ENCODE measurements at regions not wholly inside any gene's neighbourhood (a gene's known extent, or its start where the extent isn't known, plus 50 kb on each side); places are given as distances from the start of the nearest gene placed in this dataset.
"Not testable (repeated sequence)": the region's sequence is repeated elsewhere in the genome, so short reads cannot be mapped to it uniquely, and the experiment has no call there.

DNA sequence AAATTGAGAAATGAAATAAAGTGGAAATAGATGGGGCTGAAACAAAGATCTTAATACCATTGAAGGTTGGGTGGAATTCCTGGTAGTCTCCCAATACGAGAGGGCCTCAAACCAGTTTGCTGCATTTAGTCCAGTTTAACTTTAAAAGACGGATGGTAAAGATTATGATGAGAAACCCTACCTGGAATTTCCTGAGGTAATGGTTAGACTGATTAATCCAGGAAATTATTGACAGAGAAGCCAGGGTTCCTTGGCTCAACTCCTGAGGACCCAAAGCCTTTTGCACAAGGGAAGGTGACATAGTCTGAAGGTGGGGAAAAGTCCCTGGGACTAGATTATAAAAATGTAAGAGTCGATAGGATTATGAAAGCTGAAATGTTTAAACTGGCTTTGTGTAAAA, 133.2 kb upstream of the SLITRK5 start:
- in situ Hi-C loops (cut with MboI; ENCODE audit: low pct_ligation_motif_present in 1 of 4, low pct_unique_long_range_greater_than_20kb in 1 of 4, low sequenced_read_pairs in 3 of 4), result no loop called here
- Histone ChIP-seq H3K27ac (no peak overlapping the region), H3K4me1 (no peaks in the 10 kb centered on the region), H3K9me3 (no peaks in the 10 kb centered on the region), H3K4me3 (no peak overlapping the region), H3K27me3 (no peaks in the 10 kb centered on the region), H3K36me3 (no peaks in the 10 kb centered on the region)
- intact Hi-C loops (cut with DNase I; ENCODE audit: low total_unique reads), result no loop called here
- WGBS, 2 donors (ENCODE audit: low coverage in 1 of 2), result 85 to 94% methylated on average over 2 to 3 of the region's 3 CpGs
- TF ChIP-seq POLR2AphosphoS5 (IDR thresholded peaks at IDR 0.05), result no peak
- no peak for TF ChIP-seq CTCF (IDR thresholded peaks at IDR 0.05)
- TF ChIP-seq EP300 (IDR thresholded peaks at IDR 0.05; ENCODE audit: low read depth), result no peak
- TF ChIP-seq POLR2A (IDR thresholded peaks at IDR 0.05), result no peak
- DNase-seq, result no peak

DNA sequence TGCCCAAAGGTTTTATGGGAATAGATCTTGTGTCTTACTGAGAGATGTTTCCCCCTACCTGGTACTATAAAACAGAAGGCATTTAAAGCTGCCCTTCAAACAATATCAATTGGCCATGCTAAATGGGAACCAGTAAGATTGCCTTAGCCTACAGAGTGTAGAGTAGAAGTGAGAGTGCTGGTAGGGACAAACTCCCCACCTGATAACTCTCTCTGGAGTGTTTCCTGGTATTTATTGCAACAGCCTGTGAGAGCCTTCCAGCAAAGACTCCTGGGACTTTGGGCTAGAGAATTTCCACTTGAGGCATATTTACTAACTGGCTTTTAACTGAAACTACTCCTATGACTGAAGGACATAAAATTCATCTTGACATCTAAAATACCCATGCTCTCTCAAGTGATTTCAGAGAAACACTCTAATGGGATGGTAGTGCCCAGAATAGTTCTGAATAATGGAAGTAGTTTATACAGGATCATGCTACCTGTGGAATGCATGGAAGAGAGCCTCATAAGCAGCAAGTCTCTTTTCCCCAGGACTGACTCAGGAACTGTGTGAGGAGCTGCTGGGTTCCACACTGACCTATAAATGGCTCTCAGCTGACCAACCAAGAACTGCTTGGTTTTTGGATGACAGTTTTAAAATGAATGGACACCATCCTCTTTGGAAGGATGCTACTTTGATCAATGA, 132.7 kb upstream of the SLITRK5 start:
- no peaks in the 10 kb centered on the region for H3K36me3 ChIP-seq
- no peaks in the 10 kb centered on the region for H3K4me1 ChIP-seq
- H3K27ac ChIP-seq, result no peak overlapping the region
- TF ChIP-seq POLR2AphosphoS5 (IDR thresholded peaks at IDR 0.05), result no peak
- intact Hi-C loops (cut with DNase I; ENCODE audit: low total_unique reads), result no loop called here
- DNase-seq, result no peak
- H3K4me3 ChIP-seq, result no peak overlapping the region
- H3K9me3 ChIP-seq, result no peaks in the 10 kb centered on the region
- in situ Hi-C loops (cut with MboI; ENCODE audit: low pct_ligation_motif_present in 1 of 4, low pct_unique_long_range_greater_than_20kb in 1 of 4, low sequenced_read_pairs in 3 of 4), result no loop called here
- no peaks in the 10 kb centered on the region for H3K27me3 ChIP-seq

DNA sequence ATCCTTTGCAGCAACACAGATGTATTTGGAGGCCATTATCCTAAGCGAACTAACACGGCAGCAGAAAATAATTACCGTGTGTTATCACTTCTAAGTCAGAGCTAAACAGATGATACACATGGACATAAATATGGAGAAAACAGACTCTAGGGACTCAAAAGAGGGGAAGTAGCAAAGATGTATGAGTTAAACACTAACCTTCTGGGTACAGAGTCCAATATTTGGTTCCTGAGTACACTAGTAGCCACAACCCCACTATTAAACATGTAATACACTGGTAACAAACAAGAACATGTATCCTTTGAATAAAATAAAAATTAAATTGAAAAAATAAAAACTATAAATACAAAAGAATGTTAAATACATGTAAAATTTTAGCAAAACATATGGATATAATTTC, 118.0 kb upstream of the SLITRK5 start:
- no peak for DNase-seq
- Histone ChIP-seq H3K9me3 (no peaks in the 10 kb centered on the region), H3K27me3 (no peaks in the 10 kb centered on the region), H3K4me1 (no peaks in the 10 kb centered on the region), H3K27ac (no peak overlapping the region), H3K36me3 (no peaks in the 10 kb centered on the region), H3K4me3 (no peak overlapping the region)
- intact Hi-C loops (cut with DNase I; ENCODE audit: low total_unique reads), result no loop called here
- 83 to 88% methylated on average over 3 of the region's 3 CpGs for WGBS, 2 donors (ENCODE audit: low coverage in 1 of 2)
- no peak for TF ChIP-seq POLR2AphosphoS5 (IDR thresholded peaks at IDR 0.05)
- no peak for TF ChIP-seq EP300 (IDR thresholded peaks at IDR 0.05; ENCODE audit: low read depth)
- no peak for TF ChIP-seq CTCF (IDR thresholded peaks at IDR 0.05)
- in situ Hi-C loops (cut with MboI; ENCODE audit: low pct_ligation_motif_present in 1 of 4, low pct_unique_long_range_greater_than_20kb in 1 of 4, low sequenced_read_pairs in 3 of 4), result no loop called here

DNA sequence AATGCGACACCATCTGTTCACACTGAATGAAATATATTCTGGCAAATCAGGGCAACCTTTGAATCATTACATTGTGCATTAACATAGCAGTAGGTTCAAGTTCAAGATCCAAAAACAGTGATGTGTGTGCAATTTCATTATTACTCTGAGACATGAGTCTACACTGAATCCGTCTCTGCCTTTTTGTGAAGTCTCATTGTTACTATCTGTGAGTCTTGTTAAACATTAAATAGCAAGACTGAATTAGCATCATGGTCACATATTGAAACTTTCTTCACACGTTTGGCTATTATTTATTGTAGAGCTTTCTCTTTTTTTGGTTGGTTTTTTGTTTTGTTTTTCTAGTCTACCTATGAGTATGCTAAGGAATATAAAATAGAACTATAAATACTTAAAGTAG, 117.1 kb upstream of the SLITRK5 start:
- Histone ChIP-seq H3K4me3 (no peak overlapping the region), H3K9me3 (no peaks in the 10 kb centered on the region), H3K4me1 (no peaks in the 10 kb centered on the region), H3K27ac (no peak overlapping the region), H3K36me3 (no peaks in the 10 kb centered on the region), H3K27me3 (no peaks in the 10 kb centered on the region)
- intact Hi-C loops (cut with DNase I; ENCODE audit: low total_unique reads), result no loop called here
- in situ Hi-C loops (cut with MboI; ENCODE audit: low pct_ligation_motif_present in 1 of 4, low pct_unique_long_range_greater_than_20kb in 1 of 4, low sequenced_read_pairs in 3 of 4), result no loop called here
- DNase-seq, result no peak
- TF ChIP-seq POLR2A (IDR thresholded peaks at IDR 0.05), result no peak
- TF ChIP-seq POLR2AphosphoS5 (IDR thresholded peaks at IDR 0.05), result no peak
- TF ChIP-seq CTCF (IDR thresholded peaks at IDR 0.05), result no peak
- TF ChIP-seq EP300 (IDR thresholded peaks at IDR 0.05; ENCODE audit: low read depth), result no peak
- 52 to 65% methylated on average over 3 of the region's 3 CpGs for WGBS, 2 donors (ENCODE audit: low coverage in 1 of 2)

DNA sequence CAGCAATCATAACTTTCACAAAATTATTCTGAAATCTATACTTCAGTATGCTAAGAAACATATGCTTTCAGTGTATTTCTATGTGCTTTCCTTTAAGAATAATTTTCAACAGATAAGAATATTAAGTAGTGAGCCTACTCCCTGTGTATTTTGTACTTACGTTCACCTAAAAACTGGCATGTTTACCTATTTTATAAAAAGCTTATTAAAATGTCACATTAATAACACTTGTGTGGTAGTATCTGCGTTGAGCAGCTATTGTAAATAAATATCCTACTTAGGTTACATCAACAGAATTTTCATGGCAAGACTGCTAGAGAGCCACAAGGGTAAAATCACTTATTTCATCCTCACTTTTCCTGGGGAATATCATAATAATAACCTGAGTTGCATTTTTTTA, 113.4 kb upstream of the SLITRK5 start:
- intact Hi-C loops (cut with DNase I; ENCODE audit: low total_unique reads), result no loop called here
- WGBS, 2 donors (ENCODE audit: low coverage in 1 of 2), result 52% methylated on average over 2 of the region's 2 CpGs

GRCh38 chr13:87561580-87561979, 109.6 kb upstream of the SLITRK5 start:
- WGBS, 2 donors (ENCODE audit: low coverage in 1 of 2), result 96% methylated on average over 24 of the region's 31 CpGs; no CpG with 5 or more reads in 1 of the 2 donors
- intact Hi-C loops (cut with DNase I; ENCODE audit: low total_unique reads); H3K4me1 ChIP-seq; DNase-seq; H3K9me3 ChIP-seq; H3K27ac ChIP-seq; H3K27me3 ChIP-seq; H3K4me3 ChIP-seq; H3K36me3 ChIP-seq; in situ Hi-C loops (cut with MboI; ENCODE audit: low pct_ligation_motif_present in 1 of 4, low pct_unique_long_range_greater_than_20kb in 1 of 4, low sequenced_read_pairs in 3 of 4): not testable (repeated sequence)

More for the DNA sequence above, 113.4 kb upstream of the SLITRK5 start:
- no peaks in the 10 kb centered on the region for H3K36me3 ChIP-seq
- in situ Hi-C loops (cut with MboI; ENCODE audit: low pct_ligation_motif_present in 1 of 4, low pct_unique_long_range_greater_than_20kb in 1 of 4, low sequenced_read_pairs in 3 of 4), result no loop called here
- no peaks in the 10 kb centered on the region for H3K4me1 ChIP-seq
- no peak overlapping the region for H3K4me3 ChIP-seq
- H3K9me3 ChIP-seq, result no peaks in the 10 kb centered on the region
- H3K27ac ChIP-seq, result no peak overlapping the region
- no peak for DNase-seq
- H3K27me3 ChIP-seq, result no peaks in the 10 kb centered on the region
- TF ChIP-seq POLR2A (IDR thresholded peaks at IDR 0.05) (no peak), POLR2AphosphoS5 (IDR thresholded peaks at IDR 0.05) (no peak), CTCF (IDR thresholded peaks at IDR 0.05) (no peak), EP300 (IDR thresholded peaks at IDR 0.05; ENCODE audit: low read depth) (no peak)

Measured in transverse colon (tissue), 4 donors.